OCI-LY7 (cell line): ENCODE measurements at regions not wholly inside any gene's neighbourhood (a gene's known extent, or its start where the extent isn't known, plus 50 kb on each side); places are given as distances from the start of the nearest gene placed in this dataset.

Source experiments
- CTCF ChIP-seq: fragments of 200-600 bp; sonication (generic); conservative IDR thresholded peaks from 2 replicates; pipeline ENCODE4 v1.5.1; 2014; ENCODE audit warnings: mild to moderate bottlenecking, antibody characterized with exemption, low read length, moderate library complexity, mixed read lengths
- EZH2phosphoT487 ChIP-seq: fragments of 200-600 bp; sonication (generic); IDR thresholded peaks from 2 replicates; pipeline ENCODE4 v1.6.1; 2018; ENCODE audit warnings: low read depth, borderline replicate concordance, mild to moderate bottlenecking, mixed run types, antibody characterized with exemption, low read length, moderate library complexity, mixed read lengths

- no peak for TF ChIP-seq CTCF
- no peak for TF ChIP-seq EZH2phosphoT487
Measured at GRCh38 chr5:96150007-96150406, 188.4 kb upstream of the ELL2 start.
